ENCODE measurements at regions not wholly inside any gene's neighbourhood (a gene's known extent, or its start where the extent isn't known, plus 50 kb on each side); places are given as distances from the start of the nearest gene placed in this dataset.

- no peak for DNase-seq
Observed at GRCh38 chr3:186487819-186488218, 56.4 kb downstream of the CRYGS start.

DNA sequence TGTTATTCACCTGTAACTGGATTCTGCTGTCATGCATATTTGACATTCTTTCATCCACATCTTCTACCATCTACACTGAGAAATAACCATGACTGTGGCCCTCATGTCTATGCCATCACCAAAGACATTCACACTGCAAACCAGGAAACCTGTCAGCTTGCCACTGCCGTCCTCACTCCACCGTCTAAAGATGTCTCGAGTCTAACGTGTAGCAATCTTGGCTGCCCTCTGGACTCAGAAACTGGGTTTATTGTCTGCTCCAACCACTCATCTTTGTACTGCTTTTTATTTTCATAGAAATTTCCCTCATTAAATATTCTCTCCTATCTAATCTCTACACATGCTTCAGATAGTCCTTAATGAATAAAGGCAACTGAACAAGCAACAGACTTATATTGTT, 57.1 kb downstream of the CRYGS start:
- DNase-seq, result no peak

- DNase-seq, result no peak
Observed at GRCh38 chr3:186483611-186484340, 60.4 kb downstream of the CRYGS start.

DNA sequence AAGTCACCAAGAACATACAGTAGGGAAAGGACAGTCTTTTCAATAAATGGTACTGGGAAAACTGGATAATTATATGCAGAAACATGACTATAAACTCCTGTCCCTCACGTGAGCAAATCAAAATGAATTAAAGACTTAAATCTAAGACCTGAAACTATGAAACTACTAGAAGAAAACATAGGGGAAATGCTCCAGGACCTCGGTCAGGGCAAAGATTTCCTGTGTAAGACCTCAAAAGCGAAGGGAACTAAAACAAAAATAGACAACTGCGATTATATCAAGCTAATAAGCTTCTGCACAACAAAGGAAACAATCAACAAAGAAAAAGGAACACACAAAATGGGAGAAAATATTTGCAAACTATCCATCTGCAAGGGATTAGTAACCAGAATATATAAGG, 62.7 kb downstream of the CRYGS start:
- no peak for DNase-seq

- DNase-seq, result no peak
Observed at GRCh38 chr3:186477876-186478275, 66.3 kb downstream of the CRYGS start.

DNA sequence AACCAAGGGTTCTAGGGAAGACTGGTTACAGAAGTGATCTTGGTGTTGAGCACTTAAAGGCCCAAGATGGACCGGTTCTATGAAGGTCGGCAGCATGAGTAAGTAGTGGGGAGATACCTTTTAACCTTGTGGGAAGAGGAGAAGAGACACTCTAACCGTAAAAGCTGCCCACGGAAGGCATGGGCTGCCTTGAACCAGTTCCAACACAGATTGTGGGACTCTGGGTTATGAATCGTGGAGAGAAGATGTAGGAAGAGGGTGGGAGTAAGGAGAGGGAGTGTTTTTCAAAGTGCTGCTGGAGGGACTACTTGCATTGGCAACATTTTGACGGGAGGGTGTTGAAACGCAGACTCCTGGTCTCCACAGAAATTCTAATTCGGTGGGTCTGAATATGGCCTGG, 67.1 kb downstream of the CRYGS start:
- DNase-seq, result no peak

GRCh38 chr3:186476541-186476940, 67.6 kb downstream of the CRYGS start:
- DNase-seq, result no peak

DNA sequence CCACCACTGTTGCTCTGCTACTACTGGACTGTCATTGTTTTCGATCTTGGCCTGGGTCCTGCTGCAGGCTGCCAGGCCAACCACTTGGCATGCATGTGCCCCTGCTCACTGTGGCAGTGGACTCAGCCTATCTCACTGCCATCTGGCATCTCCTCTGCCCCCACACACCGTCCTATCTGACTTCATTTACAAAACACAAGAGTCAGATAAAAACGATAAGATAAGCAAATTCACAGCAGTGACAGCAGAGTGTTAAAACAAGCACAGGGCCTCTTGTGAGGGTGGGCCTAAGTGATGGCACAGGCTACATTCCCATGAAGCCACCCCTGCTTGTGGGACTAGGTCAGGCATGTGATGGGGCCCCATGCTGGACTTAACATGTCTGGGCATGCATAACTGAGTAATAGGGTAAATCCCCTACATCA, 68.1 kb downstream of the CRYGS start:
- no peak for DNase-seq

- DNase-seq, result no peak
Observed at GRCh38 chr3:186473166-186473565, 71.0 kb downstream of the CRYGS start.

- DNase-seq, result no peak
Observed at GRCh38 chr3:186472456-186473008, 71.6 kb downstream of the CRYGS start.

DNA sequence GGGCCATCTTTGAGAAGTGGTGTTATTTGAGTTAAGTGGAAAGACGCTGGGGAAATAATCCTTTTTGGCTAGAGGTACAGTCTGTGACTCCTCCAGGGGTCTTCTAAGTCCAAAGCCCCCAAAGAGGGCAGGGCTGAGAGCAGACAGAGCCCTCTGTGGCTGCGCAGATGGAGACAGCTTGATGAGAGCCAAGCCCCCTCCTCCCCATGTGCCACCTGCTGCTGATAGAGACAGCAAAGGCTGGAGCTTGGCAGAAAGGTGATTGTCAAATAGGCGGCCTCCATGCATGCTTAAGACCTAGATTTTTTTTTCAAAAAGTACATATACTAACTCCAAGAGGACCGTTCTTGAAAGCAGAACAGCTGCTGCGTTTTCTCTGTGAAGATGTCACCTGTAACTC, 72.4 kb downstream of the CRYGS start:
- DNase-seq, result no peak

DNA sequence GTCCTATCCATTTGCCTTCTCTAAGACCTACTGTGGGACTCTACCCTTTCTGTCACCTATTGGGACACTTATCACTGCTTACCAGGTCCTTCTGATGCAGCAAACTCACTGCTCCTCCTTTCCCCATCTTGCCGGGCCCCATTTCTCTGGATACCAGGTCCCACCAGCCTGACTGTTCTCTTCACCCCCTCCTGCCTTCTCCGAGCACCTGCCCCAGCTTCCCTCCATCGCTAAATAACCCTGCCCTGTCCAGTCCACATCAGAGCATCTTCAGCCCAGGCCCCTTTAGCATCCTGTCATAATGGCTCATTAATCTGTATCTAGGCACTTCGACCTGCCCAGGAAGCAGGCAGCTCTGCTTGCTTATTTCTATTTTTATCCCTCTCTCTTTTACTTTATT, 74.7 kb downstream of the CRYGS start:
- no peak for DNase-seq

GRCh38 chr3:186467969-186468368, 76.2 kb downstream of the CRYGS start:
- no peak for DNase-seq

- DNase-seq, result no peak
Observed at GRCh38 chr3:186466391-186466974, 77.7 kb downstream of the CRYGS start.

DNA sequence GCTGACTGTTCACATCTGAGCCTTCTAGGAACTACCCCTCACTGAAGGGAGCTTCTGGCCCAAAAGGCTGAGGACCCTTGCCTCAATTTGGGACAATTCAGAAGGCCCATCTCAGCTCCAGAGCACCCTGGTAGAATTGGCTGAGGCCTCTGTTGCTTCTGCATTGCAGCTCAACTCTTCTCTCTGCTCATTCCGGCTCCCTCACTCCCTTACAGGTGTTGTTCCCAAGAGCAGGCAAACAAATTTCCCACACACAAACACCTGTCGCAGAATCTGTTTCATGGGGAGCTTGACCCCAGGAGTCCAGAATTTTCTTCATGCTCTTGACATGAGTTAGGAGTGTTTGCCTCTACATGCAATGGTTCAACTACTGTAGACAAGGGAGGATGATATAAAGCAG, 78.7 kb downstream of the CRYGS start:
- no peak for DNase-seq

DNA sequence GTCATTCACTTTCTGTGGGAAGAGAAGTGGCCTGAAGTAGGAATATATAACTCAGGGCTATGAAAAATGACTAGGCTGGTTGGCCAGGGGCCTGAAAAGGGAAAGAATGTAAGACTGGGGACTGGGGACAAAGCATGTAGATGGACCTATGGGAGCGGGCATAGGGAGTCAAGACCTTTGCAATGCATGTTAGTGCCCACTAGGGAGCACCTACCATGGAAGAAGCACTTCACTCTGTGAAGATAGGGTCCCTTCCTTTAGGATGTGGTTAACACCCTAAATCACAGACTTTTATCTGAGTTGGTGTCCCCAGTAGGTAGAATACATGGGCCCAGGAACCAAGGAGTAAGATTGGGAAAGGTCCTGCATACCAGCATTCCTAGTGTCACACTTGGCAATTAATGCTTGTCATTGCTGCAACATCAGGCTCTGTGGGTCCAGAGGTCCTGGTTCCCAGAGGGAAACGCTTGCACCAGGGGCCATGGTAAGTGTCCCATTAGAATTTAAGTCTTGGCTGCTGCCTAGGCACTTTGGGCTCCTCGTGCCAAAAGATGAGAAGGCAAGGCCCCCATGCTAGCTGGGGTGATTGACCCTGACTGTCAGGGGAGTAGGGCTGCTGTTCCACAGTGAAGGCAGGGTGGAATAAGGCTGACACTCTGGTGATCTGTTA, 79.6 kb downstream of the CRYGS start:
- DNase-seq, result peak; percentile 10

GRCh38 chr3:186461141-186461540, 83.0 kb downstream of the CRYGS start:
- DNase-seq, result peak; percentile 36

- DNase-seq, result no peak
Observed at GRCh38 chr3:186459108-186459467, 85.1 kb downstream of the CRYGS start.

GRCh38 chr3:186458306-186459107, 85.7 kb downstream of the CRYGS start:
- no peak for DNase-seq

DNA sequence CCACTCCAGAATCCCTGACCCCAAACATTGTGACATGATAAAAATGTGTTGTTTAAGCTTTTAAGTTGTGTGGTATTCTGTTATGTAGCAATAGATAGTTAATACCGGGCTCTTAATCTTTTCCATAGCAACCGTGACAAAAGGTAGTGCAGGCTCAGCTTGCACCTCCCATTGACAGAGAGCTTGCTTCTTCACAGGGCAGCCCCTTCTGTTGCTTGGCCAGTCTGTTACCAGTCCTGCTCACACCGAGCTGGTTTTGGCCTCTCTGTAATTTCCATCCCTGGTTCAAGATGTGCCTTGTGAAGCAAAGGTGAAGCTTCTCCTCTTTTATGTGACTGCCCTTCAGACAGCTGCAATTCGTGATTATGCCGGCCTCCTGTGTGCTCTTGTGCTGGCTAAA, 86.9 kb downstream of the CRYGS start:
- DNase-seq, result no peak

GRCh38 chr3:186456731-186457191, 87.4 kb downstream of the CRYGS start:
- no peak for DNase-seq

DNA sequence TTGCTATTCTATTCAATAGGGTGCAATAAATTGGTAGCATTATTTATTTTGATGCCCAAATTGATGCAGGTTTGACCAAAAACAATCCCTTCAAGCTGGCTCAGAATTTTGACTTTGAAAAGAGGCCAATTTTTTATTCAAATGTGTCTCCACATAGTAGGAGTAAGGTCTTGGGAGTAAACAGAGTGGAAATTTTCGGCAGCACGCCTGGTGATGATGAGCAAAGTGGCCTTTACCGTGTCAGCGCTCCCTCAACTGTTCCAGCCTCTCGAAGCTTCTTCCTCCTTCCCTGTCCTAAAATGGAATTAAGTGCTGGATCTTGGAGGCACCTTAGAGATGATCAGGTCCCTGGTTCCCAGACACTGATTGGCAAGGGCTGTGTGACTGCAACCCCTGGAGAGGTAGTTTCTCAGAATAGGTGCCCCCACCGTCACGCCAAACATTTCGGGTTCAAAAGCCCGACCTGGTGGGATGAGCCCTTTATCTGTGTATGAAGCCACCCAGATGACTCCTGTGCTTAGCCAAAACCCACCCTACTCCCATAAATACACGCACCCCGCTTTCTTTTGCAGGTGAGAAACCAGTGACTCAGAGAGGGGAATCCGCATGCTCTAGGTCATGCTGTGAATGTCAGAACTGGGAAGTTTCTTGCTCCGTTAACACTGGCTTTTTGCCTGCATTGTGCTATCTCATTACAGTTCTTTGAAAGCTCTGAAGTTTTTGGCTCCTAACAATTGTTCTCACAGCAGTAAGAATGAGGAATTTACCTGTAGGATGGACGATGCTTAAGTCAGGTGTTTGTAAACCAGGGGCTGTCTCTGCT, 89.1 kb downstream of the CRYGS start:
- no peak for DNase-seq
